Fibroblast of skin of left biceps (primary cell): ENCODE measurements at regions not wholly inside any gene's neighbourhood (a gene's known extent, or its start where the extent isn't known, plus 50 kb on each side); places are given as distances from the start of the nearest gene placed in this dataset.

Source experiments
- DNase-seq, 2 experiments: peaks; one replicate each; pipeline ENCODE4 v3.0.0-alpha.2; 2013; ENCODE audit warnings: low read depth in 2 of 2

DNA sequence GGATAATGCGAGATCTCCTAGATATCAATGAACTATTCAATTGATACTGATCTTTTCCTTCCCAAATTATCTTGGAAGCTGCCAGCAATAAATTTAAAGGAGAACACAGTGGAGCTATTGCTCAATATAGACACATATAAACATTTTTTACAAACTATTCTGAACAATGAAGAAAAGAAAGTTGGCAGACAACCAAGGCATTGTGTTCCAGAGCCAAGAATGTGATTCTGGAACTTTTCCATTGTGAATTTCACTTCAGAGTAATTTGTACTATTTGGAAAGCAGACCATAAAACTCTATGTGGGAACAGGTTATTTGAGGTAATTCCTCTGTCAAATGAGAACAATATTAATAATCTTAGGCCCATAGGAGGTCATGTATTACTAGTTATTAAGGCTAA, 588.2 kb downstream of the IRS1 start:
- peak; percentile 89 to 92 for DNase-seq

- no peak for DNase-seq
These were observed 590.9 kb downstream of the IRS1 start for GRCh38 chr2:226208726-226209125.

- DNase-seq: no peak
These were observed 591.9 kb downstream of the IRS1 start for GRCh38 chr2:226207671-226208070.

DNA sequence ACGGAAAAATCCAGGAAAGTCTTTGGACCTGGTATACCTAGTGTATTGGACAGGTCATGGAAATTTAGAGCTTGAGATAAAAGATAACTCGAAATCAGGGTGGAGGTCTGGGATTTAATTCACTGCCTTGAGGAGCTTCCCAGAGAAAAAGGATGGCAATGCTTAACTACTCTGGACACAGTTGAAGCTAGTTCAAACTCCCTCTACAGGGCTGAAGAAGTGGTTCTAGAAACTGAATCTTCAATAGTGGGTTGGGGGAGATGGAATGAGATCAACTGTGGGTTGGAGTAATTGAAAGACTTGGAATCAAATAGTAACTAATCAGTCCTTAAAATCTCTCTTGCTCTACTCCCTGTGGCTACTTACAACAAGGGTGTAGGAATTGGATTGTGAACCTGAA, 600.1 kb downstream of the IRS1 start:
- DNase-seq: no peak

GRCh38 chr2:226198956-226199355, 600.7 kb downstream of the IRS1 start:
- no peak for DNase-seq

GRCh38 chr2:226190479-226191252, 609.0 kb downstream of the IRS1 start:
- no peak for DNase-seq

DNA sequence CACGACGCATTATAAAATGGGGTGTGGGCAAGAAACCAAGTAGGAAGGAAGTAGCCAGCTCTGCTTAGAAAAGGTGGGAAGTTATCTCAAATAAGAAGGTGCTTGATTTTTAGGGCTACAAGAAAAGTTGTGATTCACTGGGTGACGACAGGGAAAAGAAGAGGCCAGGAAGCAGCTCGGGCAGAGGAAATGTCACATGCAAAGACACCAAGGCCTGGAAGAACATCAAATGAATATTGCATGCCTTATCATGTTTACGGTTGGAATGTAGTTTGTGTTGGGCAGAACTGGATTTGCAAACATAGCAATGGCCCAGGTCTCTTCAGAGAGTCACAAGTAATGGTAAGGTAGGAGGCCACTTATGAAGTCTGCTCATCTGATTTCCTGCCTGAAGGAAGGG, 610.6 kb downstream of the IRS1 start:
- no peak for DNase-seq

DNA sequence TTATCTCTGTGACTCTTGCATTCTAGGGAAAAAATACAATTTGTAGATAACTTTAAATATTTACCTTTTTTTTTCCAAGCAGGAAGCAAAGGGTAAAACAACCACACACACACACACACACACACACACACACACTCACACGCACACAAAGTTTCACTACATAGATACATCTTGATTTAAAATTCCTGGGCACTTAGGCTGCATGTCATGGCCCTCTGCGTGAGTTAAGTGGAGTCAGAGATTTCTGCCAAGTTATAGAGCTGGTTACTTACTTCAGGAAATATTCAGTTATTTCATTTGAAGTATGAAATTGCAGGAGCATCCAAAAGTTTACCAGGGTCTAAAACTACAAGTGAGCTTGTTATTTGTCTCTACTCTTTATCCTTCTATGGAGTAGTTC, 612.0 kb downstream of the IRS1 start:
- DNase-seq: peak; percentile 55 to 72

DNA sequence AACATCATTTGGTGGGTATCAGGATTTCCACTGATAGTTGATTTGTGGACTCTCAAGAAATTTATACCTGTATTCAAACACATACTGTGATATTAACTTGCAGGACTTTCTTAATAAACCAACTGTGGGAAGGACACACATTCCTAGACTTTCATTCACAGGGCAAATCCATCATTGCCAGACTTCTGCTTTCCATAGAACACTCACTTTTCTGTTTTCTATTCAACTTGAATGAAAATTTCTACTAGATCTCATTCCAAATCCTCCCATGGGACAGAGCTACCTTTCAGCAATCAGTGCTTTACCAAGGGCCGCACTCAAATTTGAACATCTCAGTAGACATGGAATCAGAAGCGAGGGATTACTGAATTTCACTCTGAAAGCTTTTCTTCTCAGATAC, 612.5 kb downstream of the IRS1 start:
- DNase-seq: no peak

DNA sequence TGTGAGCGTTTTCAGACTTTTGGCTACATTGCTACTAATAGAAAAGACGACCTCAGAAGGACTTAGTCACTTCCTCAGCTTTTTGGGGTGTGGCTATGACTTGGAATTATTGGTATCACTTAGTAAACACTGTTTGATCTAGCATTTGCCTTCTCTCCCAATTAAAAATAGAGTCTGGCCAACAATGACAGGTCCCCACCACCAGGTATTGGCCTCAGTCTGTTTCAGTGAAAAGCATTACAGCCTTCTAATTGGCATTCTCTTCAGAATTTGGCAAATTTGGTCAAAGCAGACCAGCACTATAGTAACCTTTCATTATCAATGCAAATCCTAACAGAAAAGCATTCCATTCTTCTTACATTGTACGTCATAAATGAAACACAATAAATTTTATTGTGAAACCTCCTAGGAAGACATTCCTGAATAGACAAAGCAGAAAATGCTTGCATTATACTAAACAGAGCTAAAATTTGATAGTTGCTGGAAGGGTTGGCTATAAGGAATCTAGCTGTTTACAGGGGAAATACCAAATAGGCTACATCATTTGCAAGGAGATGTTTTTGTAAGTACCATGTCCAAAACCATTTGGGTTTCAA, 613.9 kb downstream of the IRS1 start:
- DNase-seq: peak; percentile 92 to 95

DNA sequence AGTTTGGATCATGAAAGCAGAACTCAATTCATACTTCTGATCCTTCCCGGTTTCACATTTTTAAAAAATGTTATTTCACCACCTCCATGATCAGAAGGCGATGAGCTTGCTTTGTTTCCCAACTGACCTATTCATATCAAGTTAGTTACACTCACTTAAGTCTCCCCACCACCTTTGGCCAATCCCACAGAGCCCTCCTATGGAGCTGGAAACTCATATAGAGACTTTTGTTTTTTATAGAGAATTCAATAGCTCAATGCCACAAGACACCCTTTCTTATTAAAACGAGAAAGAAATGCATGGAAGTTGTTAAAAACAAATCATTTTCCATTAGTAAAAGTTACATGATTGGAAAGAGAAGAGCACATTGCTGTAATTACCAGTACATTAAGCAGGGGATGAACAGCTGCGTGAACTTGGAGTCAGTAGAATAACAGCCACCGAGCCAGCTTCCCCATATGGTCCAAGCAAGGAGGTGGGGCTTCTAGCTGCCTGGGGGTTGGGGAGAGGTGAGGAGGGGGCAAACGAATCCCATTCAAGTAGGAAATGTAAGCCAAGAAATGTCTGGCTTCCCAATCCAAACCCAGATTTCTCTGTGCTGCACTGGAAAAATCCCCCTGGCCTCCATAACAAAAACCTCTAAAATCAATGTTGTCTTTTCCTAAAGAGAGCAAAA, 614.5 kb downstream of the IRS1 start:
- DNase-seq: peak; percentile 34 to 39

DNA sequence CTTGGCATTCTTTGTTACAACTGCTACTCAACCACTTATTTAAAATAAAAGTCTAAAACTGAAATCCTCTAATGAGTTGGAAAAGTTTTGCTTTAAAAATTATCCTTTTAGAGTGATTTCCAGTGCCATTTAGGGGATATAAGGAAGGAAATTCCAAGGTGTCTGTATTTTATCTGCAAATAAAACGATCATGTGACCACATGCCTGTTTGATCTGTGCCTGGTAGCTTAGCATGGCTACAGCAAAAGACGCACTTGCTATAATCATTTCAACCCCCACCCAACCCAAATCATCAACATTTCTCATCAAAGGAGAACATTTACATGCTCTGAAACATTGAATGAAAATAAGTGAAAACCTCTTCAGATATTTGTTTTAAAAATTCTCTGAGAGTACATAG, 615.1 kb downstream of the IRS1 start:
- no peak for DNase-seq

DNA sequence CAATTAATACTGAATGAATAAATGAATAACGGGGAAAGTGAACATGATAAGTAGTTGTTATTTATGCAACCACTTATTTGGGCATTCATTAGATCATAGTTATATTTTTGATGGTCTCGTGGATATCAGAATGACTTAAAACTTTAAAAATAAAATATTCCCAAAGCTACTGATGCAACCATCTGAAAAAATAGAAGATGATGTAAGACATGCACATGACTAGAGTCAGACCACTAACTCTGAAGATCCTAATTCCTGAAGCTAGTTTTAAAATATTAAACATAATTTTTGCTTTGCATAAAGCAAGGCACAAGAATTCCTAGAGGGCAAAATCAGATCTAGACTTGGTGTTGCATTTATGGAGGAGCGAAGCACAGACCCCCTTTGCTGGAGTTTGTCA, 616.1 kb downstream of the IRS1 start:
- no peak for DNase-seq

DNA sequence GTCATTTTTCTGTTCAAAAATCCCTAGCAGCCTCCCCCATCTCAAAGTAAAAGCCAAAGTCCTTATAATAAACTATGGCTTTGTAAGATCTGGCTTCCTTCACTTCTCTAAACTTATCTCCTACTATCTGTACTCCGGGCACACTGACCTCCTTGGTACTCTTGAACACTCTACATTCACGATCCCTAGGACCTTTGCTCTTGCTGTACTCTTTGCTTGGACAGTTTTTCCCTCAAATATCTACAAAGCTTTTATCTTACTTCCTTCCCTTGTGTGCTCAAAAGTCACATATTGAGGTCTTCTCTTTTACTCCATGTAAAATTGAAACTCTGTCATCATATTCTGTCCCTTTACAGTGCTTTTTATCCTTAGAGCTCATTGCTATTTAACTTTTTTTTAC, 616.6 kb downstream of the IRS1 start:
- DNase-seq: no peak

GRCh38 chr2:226181909-226182308, 617.7 kb downstream of the IRS1 start:
- DNase-seq: no peak

DNA sequence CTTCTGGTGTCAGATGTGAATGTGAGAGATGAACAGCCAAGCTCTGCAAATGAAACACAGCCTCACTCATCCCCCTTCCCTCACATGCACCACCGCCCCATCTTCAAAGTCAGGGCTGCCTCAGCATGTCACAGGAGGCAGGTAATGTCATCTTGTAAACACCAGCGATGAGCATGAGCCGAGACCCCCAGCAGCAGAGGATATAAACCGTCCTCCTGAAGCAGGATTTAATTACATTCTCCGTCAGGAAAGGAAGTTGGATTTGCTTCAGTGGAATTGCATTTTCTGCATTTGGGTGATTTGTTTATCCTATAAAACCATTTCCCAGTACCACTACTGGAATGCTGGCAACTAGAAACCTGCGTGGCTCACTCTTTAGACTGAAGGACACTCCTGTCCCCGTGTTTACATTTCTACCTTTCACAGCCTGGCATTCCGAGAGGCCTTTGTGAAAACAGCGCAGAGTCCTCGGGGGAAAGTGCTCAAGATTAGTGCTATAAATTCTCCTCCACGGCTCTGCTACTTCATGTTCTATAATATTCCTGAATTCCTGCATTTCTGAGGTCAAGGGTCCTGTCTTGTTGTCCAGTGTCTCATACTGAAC, 619.2 kb downstream of the IRS1 start:
- no peak for DNase-seq

DNA sequence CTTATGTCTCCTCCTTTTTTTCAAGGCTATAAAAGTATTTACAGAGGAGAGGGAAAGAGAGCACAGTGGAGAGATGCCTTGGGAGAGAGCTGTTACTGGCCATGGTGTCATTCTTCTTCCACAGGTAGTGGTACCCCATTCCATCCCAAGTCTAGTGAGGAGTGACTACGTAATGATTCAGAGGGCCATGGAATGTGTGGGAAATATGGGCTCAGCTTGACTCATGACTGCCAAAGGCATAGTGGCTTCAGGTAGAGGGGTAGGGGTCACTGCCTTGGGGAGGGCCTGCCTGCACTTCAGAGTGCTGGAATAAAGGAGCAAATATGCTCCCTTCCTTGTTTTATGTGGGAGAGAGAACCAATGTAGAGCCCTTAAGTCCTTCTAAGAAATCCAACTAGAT, 620.6 kb downstream of the IRS1 start:
- no peak for DNase-seq

DNA sequence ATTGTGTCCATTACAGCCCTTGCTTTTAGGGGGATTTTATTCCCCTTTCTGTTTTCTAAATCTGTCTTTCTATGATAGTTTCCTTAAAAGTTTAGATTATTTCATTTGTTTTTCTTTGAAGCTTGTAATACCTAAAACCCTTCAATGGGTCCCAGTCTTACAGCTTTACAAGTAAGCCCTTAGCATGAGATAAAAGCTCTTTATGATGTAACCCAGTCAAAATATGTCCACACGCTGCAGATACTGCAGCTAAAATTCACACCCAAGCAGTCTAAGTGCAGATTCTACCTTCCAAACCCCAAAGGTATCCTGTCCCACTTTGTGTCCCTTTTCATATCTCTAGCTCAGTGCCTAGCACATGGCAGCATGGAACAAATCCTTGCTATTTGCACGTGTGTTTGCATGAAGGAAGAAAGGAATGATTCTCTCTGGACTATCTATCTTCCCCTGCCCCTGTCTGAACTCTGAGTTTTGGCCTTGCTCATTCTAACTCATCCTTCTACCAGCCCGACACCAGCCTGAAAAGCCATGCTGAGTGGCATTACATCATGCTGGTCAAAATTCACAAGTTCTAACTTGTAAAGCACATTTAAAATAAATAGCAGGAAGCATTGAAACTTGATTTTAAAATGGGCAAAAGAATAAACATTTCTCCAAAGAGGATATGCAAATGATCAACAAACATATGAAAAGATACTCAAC, 623.2 kb downstream of the IRS1 start:
- DNase-seq: no peak

DNA sequence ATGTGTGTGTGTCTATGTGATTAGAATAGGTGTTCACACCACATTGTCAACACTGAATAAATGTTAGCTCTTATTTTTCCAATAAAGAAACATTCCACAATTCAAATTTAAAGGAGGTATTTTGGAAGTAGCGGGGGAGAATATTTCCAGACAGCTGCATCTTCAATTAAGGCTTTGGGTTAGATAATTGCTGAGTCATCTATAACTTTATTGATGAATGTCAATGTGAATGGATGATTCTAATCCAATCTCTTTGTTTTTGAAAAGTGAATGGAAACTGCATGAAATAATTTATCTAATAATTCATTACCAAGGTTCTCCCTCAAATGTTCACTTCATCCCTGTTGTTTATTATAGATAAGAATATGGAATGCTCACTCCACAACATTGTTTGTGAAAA, 625.2 kb downstream of the IRS1 start:
- no peak for DNase-seq

DNA sequence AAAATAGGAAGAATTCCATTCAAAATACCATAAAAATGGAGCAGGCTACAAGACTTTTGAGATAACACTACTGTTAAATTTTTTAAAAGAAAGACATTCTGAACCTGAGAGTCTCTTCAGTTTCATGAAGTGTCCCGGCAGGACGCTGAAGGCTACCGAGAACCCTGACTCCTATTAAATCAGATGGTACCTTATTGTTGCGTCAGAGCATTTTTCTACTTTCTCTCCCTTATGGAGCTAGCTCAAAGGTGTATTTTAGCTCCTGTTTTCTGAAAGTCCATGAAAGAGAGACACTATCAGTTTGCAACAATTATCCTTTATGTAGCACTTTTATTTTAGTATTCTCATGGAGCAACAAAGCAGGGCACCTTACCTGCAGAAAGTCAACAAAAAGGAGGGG, 626.7 kb downstream of the IRS1 start:
- DNase-seq: no peak

GRCh38 chr2:226172309-226172708, 627.3 kb downstream of the IRS1 start:
- DNase-seq: no peak
